ENCODE measurements at regions not wholly inside any gene's neighbourhood (a gene's known extent, or its start where the extent isn't known, plus 50 kb on each side); places are given as distances from the start of the nearest gene placed in this dataset.

- no peak overlapping the region for H3K9ac ChIP-seq (ENCODE audit: extremely low read depth, insufficient read length, low read length)
- H4K20me1 ChIP-seq (ENCODE audit: control insufficient read depth, insufficient read depth, insufficient read length): no peaks in the 10 kb centered on the region
- Mint-ChIP-seq H3K4me3 (no peak overlapping the region), H3K4me1 (peaks cover 15 to 24% of the 10 kb centered on the region in 2 experiments), H3K36me3 (ENCODE audit: insufficient read depth in 1 of 3, low read depth in 3 of 3) (no peaks in the 10 kb centered on the region), H3K27ac (no peak overlapping the region), H3K9me3 (no peaks in the 10 kb centered on the region; a peak in 2 of 5 replicates), H3K27me3 (ENCODE audit: low read depth) (no peaks in the 10 kb centered on the region; the same call in 1 of the 2 replicates)
- H3K4me1 ChIP-seq (ENCODE audit: insufficient read depth, low read length): peaks cover 5% of the 10 kb centered on the region; the same call in 1 of the 2 replicates
- H4K5ac ChIP-seq (ENCODE audit: insufficient read length, low read depth, low read length): no peak overlapping the region
- H3K4me2 ChIP-seq (ENCODE audit: insufficient read depth, insufficient read length, low read length): no peak overlapping the region
- no peak overlapping the region for H2BK5ac ChIP-seq (ENCODE audit: insufficient read length, low read length)
- H4K91ac ChIP-seq (ENCODE audit: insufficient read length, low read depth, low read length): no peak overlapping the region
- no peak overlapping the region for H2BK120ac ChIP-seq (ENCODE audit: low read depth, low read length, poor library complexity, severe bottlenecking)
- H3K79me1 ChIP-seq (ENCODE audit: insufficient read depth, low read depth, low read length, poor library complexity, severe bottlenecking): no peaks in the 10 kb centered on the region
- no peak overlapping the region for H2BK20ac ChIP-seq (ENCODE audit: low read depth, low read length, poor library complexity, severe bottlenecking)
- H3K56ac ChIP-seq (ENCODE audit: insufficient read length, low read depth, low read length): no peak overlapping the region
- no peak overlapping the region for H3T11ph ChIP-seq (ENCODE audit: low read length)
- no peaks in the 10 kb centered on the region for H3K9me3 ChIP-seq (ENCODE audit: control insufficient read depth, low read depth, low read length)
- TF ChIP-seq CTCF (conservative IDR thresholded peaks at IDR 0.05): no peak
- no peaks in the 10 kb centered on the region for H3K79me2 ChIP-seq (ENCODE audit: insufficient read depth, low read length)
- no peak overlapping the region for H3K14ac ChIP-seq (ENCODE audit: insufficient read depth, low read length)
- H3K27me3 ChIP-seq (ENCODE audit: insufficient read depth, low read length): no peaks in the 10 kb centered on the region
- no peak overlapping the region for H2BK15ac ChIP-seq (ENCODE audit: low read depth, low read length)
- no peak overlapping the region for H4K8ac ChIP-seq (replicated peaks; ENCODE audit: insufficient read length, low read depth, low read length)
- H3K23ac ChIP-seq (ENCODE audit: insufficient read length, low read depth, low read length): no peak overlapping the region
- no peak overlapping the region for H3K18ac ChIP-seq (ENCODE audit: insufficient read length, low read depth, low read length)
- H2AFZ ChIP-seq (ENCODE audit: low read length): no peak overlapping the region
- no peak for DNase-seq
- no peaks in the 10 kb centered on the region for H3K23me2 ChIP-seq (ENCODE audit: insufficient read length, low read depth, low read length, poor library complexity, severe bottlenecking)
- H2AK5ac ChIP-seq (ENCODE audit: insufficient read length, low read length): no peak overlapping the region
- no peak overlapping the region for H3K4ac ChIP-seq (ENCODE audit: low read depth, low read length)
- H3K27ac ChIP-seq (ENCODE audit: insufficient read length, low read depth, low read length): no peak overlapping the region
- no peak overlapping the region for H2BK12ac ChIP-seq (ENCODE audit: insufficient read length, low read depth, low read length)
- no CpG with 5 or more reads among the region's 2 CpGs for WGBS (ENCODE audit: extremely low coverage, insufficient read length, low lambda C conversion rate)
Measured at GRCh38 chr4:89416960-89417359, 109.4 kb upstream of the GPRIN3 start.

Measured in H9 (cell line).